ENCODE measurements at regions not wholly inside any gene's neighbourhood (a gene's known extent, or its start where the extent isn't known, plus 50 kb on each side); places are given as distances from the start of the nearest gene placed in this dataset.

DNA sequence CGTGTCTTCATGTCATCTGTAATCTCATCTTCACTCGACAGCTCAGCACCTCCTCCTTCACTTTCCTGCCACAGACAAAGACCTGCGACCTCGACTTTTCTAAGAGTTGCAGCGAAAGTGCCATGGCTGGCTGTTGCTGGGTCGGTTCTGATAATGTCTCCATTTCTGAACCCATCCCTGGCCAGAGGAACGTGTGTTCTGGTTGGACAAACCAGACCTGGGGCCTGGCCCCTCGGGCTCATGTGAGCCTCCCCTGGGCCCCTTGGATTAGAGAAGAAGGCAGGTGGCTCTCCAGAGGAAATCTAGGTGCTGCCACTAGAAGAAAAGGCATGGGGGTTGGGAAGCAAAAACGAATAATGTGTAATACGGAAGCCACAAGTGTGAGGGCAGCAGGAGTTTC is 273.7 kb downstream of the GLRX3 start:
- H3K4me1 ChIP-seq (ENCODE audit: control insufficient read depth, extremely low read depth, insufficient read depth, low read length): no peaks in the 10 kb centered on the region
- dilution Hi-C loops (cut with MboI; ENCODE audit: extremely low pct_ligation_motif_present, low sequenced_read_pairs): no loop called here
- no peak overlapping the region for H2AFZ ChIP-seq (ENCODE audit: control insufficient read depth, low read length)
- peaks cover 5% of the 10 kb centered on the region for H3K9me3 ChIP-seq (ENCODE audit: control insufficient read depth, low read depth, low read length)
- no peak overlapping the region for H3K27ac ChIP-seq (ENCODE audit: control insufficient read depth, insufficient read depth, low read length)
- TF ChIP-seq EZH2 (IDR thresholded peaks at IDR 0.05; ENCODE audit: low read length): no peak
- TF ChIP-seq, protein P1, sequence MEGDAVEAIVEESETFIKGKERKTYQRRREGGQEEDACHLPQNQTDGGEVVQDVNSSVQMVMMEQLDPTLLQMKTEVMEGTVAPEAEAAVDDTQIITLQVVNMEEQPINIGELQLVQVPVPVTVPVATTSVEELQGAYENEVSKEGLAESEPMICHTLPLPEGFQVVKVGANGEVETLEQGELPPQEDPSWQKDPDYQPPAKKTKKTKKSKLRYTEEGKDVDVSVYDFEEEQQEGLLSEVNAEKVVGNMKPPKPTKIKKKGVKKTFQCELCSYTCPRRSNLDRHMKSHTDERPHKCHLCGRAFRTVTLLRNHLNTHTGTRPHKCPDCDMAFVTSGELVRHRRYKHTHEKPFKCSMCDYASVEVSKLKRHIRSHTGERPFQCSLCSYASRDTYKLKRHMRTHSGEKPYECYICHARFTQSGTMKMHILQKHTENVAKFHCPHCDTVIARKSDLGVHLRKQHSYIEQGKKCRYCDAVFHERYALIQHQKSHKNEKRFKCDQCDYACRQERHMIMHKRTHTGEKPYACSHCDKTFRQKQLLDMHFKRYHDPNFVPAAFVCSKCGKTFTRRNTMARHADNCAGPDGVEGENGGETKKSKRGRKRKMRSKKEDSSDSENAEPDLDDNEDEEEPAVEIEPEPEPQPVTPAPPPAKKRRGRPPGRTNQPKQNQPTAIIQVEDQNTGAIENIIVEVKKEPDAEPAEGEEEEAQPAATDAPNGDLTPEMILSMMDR (optimal IDR thresholded peaks at IDR 0.05 in 1 of 3, IDR thresholded peaks at IDR 0.05 in 1 of 3, conservative IDR thresholded peaks at IDR 0.05 in 1 of 3; ENCODE audit: extremely low read depth in 1 of 3, insufficient read depth in 2 of 3, low read length in 3 of 3): no peak
- H3K4me3 ChIP-seq (ENCODE audit: control insufficient read depth in 2 of 3, extremely low read depth in 1 of 3, insufficient read depth in 2 of 3, low read depth in 1 of 3, low read length in 3 of 3): no peak overlapping the region
- DNase-seq (ENCODE audit: low read depth, low spot score): no peak
- no peaks in the 10 kb centered on the region for H3K79me2 ChIP-seq (ENCODE audit: control insufficient read depth, insufficient read depth, low read length)
- H3K9me1 ChIP-seq (ENCODE audit: control insufficient read depth, extremely low read depth, insufficient read depth, low read length): no peaks in the 10 kb centered on the region
- H4K20me1 ChIP-seq (ENCODE audit: control insufficient read depth, extremely low read depth, insufficient read depth, low read length): no peaks in the 10 kb centered on the region
- no peak overlapping the region for H3K9ac ChIP-seq (ENCODE audit: control insufficient read depth, extremely low read depth, insufficient read depth, low read length)
- FAIRE-seq: no peak
- no peak overlapping the region for H3K4me2 ChIP-seq (ENCODE audit: control insufficient read depth, extremely low read depth, insufficient read depth, low read depth, low read length)
- no peaks in the 10 kb centered on the region for H3K27me3 ChIP-seq (ENCODE audit: control insufficient read depth, extremely low read depth, insufficient read depth, low read length)
- H3K36me3 ChIP-seq (ENCODE audit: control insufficient read depth in 2 of 2, extremely low read depth in 1 of 2, insufficient read depth in 2 of 2, low read length in 2 of 2): no peaks in the 10 kb centered on the region

DNA sequence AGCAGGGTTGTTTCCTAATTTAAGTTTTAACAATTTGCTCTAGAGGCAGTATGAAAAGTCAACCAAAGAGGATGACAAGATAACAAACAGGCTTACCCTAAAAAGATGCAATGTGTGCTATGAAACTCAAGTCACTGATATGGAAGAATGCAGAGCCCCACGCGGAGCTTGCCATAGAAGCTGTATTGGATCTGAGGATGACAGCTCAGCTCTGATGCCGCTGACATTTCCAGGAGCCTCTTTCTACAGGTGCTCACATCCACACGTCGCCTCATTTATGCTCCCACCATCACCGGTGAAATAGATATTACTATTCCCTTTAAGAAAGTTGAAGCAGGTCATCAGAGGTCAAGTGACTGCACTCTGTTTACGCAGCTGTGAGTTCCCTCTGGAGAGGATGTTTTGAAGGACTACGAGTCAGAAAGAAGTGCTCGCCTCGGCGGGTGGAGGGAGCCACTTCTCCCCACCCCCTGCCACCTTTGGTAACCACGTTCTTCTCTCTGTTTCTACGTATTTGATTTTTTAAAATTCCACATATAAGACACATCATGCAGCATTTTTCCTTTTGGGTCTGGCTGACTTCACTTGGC is 275.4 kb downstream of the GLRX3 start:
- H3K9me3 ChIP-seq (ENCODE audit: control insufficient read depth, low read depth, low read length): peaks cover 5% of the 10 kb centered on the region
- H3K9me1 ChIP-seq (ENCODE audit: control insufficient read depth, extremely low read depth, insufficient read depth, low read length): no peaks in the 10 kb centered on the region
- H4K20me1 ChIP-seq (ENCODE audit: control insufficient read depth, extremely low read depth, insufficient read depth, low read length): no peaks in the 10 kb centered on the region
- H3K27me3 ChIP-seq (ENCODE audit: control insufficient read depth, extremely low read depth, insufficient read depth, low read length): no peaks in the 10 kb centered on the region
- no peak overlapping the region for H3K9ac ChIP-seq (ENCODE audit: control insufficient read depth, extremely low read depth, insufficient read depth, low read length)
- no peak overlapping the region for H3K4me3 ChIP-seq (ENCODE audit: control insufficient read depth in 2 of 3, extremely low read depth in 1 of 3, insufficient read depth in 2 of 3, low read depth in 1 of 3, low read length in 3 of 3)
- TF ChIP-seq, protein P1 (optimal IDR thresholded peaks at IDR 0.05 in 1 of 3, IDR thresholded peaks at IDR 0.05 in 1 of 3, conservative IDR thresholded peaks at IDR 0.05 in 1 of 3; ENCODE audit: extremely low read depth in 1 of 3, insufficient read depth in 2 of 3, low read length in 3 of 3): no peak
- no peak for TF ChIP-seq EZH2 (IDR thresholded peaks at IDR 0.05; ENCODE audit: low read length)
- DNase-seq (ENCODE audit: low read depth, low spot score) (no peak), FAIRE-seq (no peak)
- no peak overlapping the region for H2AFZ ChIP-seq (ENCODE audit: control insufficient read depth, low read length)
- no peaks in the 10 kb centered on the region for H3K36me3 ChIP-seq (ENCODE audit: control insufficient read depth in 2 of 2, extremely low read depth in 1 of 2, insufficient read depth in 2 of 2, low read length in 2 of 2)
- H3K79me2 ChIP-seq (ENCODE audit: control insufficient read depth, insufficient read depth, low read length): no peaks in the 10 kb centered on the region
- H3K4me2 ChIP-seq (ENCODE audit: control insufficient read depth, extremely low read depth, insufficient read depth, low read depth, low read length): no peak overlapping the region
- no peak overlapping the region for H3K27ac ChIP-seq (ENCODE audit: control insufficient read depth, insufficient read depth, low read length)
- H3K4me1 ChIP-seq (ENCODE audit: control insufficient read depth, extremely low read depth, insufficient read depth, low read length): no peaks in the 10 kb centered on the region
- dilution Hi-C loops (cut with MboI; ENCODE audit: extremely low pct_ligation_motif_present, low sequenced_read_pairs): no loop called here
